IPS-18c (cell line): ENCODE measurements at regions not wholly inside any gene's neighbourhood (a gene's known extent, or its start where the extent isn't known, plus 50 kb on each side); places are given as distances from the start of the nearest gene placed in this dataset.

ENCODE experiments used
- H3K4me3 ChIP-seq: 2 replicates; pipeline ENCODE4 v1.7.0; 2013; ENCODE audit warnings: low read depth, mild to moderate bottlenecking, low read length, moderate library complexity; ENCODE audit not compliant: insufficient read depth
- H3K9me3 ChIP-seq: one replicate; pipeline ENCODE4 v1.6.1; 2013; ENCODE audit warnings: mild to moderate bottlenecking, low read length, moderate library complexity; ENCODE audit not compliant: control insufficient read depth, insufficient read depth

DNA sequence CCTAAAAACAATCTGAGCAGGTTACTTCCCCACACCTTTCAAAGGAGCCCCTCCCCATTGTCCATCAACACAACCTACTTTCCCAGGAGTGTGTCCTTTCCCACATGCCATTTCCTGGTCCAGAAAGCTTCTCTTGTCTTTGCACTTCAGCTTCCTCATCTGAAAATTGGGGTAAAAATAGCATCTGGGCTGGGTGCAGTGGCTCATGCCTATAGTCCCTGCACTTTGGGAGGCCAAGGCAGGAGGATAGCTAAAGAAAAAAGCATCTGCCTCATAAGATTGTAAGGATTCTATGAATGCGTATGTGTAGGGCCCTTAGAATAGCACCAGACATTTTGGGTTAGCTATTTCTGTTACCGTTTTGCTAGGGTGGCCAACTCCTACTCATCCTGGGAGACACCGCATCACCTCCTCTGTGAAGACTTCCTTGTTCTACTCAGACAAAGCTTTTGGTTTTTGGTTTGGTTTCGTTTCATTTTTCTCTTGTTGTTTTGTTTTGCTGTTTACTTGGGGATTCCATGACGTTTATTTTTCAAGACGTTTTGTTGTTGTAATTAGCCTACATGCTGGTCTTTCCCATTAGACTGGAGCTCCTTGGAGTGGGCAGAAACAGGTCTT is 224.4 kb upstream of the TLE3 start:
- Histone ChIP-seq H3K9me3 (no peaks in the 10 kb centered on the region), H3K4me3 (no peak overlapping the region)

DNA sequence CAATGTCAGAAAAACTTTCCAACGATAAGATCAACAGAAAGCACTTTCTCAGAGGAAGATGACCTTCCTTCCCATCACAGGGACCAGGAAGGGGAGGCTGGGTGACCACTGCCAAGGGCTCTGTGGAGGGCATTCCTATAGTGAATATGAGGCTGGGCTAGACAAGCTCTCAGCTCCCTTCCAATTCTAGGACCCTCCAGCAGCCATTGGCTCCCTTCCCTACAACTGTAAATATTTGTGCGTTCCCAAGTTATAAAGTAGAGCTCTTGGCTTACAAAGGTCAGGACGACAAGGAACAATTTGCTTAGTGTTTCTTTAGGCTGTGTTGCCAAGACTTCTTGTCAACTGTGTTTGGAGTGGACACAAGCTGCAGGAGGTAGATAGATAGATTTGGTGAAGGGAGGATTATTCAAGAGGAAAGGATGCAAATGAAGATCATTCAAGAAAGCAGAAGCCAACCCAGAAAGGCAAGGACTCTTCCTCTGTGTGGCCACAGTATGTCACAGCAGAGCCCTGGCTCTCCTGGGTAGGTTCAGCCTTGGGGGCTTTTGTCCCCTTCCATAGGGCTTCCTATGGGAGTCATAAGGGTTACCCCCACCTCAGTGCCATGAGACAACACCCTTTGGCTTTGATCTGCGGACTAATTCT is 223.6 kb upstream of the TLE3 start:
- no peak overlapping the region for H3K4me3 ChIP-seq
- H3K9me3 ChIP-seq = no peaks in the 10 kb centered on the region

DNA sequence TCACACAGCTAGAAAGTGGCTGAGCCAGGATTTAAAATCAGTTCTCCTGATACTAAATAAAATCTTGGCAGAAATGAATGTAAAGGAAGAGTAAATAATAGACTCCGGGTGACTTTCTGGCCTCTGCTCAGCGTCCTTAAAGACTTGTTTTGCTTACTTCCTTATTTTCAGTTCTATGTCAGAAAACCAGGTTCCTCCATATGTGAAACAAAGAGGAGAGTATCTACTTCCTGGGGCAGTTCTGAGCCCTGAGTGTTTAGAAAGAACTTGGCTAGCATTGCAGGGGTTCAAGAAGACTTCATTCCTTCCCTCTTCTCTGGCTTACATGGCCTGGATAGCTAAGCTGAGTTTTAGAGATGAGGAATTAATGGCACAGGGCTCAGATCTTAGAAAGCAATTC is 222.8 kb upstream of the TLE3 start:
- Histone ChIP-seq H3K4me3 (no peak overlapping the region), H3K9me3 (no peaks in the 10 kb centered on the region)

DNA sequence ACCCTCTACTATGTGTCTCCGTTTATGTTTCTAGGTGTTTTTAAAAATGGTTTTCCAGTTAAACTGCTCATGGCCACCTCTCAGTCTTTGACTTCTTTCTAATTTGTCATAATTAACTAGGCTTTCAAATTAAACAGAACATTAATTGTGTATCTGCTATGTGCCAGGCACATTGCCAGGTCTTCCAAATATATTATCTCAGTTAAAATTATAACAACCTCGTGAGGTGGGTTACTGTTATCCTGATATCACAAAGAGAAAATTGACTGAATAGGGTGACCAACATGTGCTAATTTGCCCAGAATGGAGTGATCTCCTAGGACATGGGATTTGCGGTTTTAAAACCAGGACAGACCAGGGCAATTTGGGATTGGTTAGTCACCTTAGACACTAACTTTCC is 222.4 kb upstream of the TLE3 start:
- Histone ChIP-seq H3K9me3 (no peaks in the 10 kb centered on the region), H3K4me3 (no peak overlapping the region)

DNA sequence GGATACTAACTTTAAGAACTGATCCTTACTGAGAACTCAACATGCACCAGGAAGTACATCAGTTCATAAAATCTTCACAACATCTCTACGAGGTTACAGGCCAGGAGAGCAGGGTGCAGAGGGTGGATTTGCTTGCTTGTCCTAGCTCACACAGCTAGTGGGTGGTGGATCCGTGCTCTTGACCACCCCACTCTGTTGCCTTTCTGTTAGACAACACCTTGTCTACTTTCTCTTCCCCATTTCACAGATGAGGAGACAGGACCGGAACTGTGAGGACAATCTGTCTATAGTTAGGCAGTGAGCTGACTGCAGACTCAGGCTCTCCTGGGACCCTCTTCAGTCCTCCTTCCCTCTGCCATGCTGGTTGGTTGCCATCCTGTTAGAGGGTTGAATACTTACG is 221.7 kb upstream of the TLE3 start:
- Histone ChIP-seq H3K9me3 (no peaks in the 10 kb centered on the region), H3K4me3 (no peak overlapping the region)

DNA sequence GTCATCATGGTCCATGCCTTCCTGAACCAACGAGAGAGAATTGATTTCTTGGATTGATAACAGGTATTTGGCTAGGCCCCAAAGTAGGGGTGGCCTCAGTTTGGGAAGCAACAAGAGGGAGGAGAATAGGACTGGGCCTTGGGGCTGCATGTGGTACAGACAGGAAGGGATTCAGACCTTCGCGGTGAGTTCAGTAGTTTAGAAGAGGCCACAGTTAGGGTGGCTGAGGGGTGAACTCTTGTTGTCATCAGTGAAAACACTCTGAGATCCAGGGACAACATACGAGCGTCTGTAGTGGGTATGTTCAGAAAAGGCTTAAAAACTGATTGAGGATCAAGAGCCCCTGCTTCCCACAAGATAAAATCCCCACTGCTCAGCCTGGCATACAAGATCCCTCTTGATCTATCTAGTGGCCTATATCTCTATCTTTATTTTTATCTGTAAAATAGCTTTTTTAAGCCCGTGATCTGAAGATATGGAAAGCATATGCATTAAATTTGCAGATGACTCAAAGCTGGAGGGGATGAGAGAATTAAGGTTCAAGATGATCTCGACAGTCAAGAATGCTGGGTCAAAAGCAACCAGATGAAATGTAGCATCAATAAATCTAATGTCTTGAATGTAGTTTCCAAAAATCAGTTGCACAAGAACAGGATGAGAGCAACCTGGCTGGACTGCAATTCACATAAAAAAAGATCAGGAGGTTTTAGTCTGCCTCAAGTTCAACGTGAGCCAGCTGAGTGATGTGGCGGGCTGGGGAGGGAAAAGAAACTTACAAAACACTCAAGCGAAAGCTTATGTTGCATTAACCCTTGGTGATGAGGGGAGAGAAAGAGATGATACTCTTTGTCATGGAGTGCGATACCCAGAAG is 221.1 kb upstream of the TLE3 start:
- Histone ChIP-seq H3K9me3 (no peaks in the 10 kb centered on the region), H3K4me3 (no peak overlapping the region)

DNA sequence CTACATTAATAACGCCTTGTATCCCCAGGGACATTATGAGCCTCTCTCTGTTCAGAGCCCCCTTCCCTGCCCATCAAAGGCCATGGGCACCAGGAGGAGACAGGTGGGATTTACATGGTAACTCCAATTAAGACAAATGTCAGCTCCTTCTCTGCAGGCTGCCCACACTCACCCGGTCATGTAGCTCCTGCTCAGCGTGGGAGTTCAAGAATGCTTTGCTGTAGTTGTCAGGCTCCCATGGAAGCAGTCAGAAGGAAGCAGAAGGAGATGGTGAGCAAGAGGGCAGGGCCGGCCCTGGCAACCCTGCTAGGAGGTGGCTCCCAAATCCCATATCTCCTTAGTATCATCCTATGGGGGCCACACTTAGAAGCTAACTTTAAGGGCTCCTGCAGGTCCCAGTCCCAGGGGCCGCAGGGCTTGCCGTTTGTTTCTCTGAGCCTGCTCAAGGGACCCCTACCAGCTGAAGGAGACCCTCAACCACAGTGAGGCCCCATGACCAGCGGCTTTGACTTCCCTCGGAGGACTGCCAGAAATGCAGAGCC is 218.4 kb upstream of the TLE3 start:
- H3K4me3 ChIP-seq = no peak overlapping the region
- H3K9me3 ChIP-seq = no peaks in the 10 kb centered on the region

DNA sequence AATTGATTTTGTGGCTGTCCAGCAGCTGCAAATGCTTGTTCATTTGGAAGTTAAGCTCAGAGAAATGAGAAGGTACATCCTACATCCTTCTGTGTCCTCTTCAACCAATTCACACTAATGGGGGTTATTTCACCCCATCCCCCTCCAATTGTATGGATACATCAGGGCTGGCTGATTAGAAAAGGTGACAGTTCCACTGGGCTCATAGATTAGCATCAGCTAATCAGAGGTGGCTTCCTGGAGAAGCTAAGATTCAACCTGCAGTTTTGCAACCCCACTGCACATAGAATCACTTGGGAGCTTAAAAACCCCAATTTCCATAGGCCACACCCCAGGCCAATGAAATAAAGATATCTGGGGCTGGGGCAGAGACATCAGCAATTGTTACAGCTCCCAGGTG is 217.7 kb upstream of the TLE3 start:
- H3K9me3 ChIP-seq = no peaks in the 10 kb centered on the region
- no peak overlapping the region for H3K4me3 ChIP-seq

DNA sequence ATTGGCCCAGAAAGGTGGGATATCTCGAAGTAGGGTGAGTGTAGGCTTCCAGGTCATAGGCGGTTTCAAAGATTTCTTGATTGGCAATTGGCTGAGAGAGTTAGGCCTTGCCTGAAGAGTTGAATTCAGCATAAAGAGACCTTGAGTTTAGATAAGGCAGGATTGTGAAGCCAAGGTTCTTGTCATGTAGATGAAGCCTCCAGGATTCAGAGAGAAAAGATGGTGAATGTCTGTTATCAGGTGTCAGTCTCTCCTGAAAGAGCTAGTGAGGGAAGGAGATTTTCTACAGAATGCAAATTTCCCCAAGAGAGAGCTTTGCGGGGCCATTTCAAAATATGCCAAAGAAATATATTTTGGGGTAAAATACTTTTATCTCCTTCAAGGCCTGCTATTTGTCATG is 217.0 kb upstream of the TLE3 start:
- H3K4me3 ChIP-seq = no peak overlapping the region
- H3K9me3 ChIP-seq = no peaks in the 10 kb centered on the region

DNA sequence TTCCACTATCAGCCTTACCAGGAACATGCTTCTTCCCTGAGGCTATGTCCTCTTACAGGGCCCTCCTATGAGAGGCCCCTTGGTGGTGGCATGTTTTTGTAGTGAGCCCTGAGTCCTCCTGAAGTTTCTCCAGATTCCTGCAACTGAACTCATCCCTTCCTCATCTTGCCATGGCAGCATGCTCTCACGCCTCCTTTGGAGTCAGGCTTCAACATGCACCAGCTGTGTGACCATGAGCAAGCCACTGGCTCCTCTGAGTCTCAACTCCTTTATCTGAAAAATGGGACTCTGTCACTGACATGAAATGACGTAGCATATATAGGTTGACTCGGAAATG is 216.3 kb upstream of the TLE3 start:
- Histone ChIP-seq H3K9me3 (no peaks in the 10 kb centered on the region), H3K4me3 (no peak overlapping the region)

DNA sequence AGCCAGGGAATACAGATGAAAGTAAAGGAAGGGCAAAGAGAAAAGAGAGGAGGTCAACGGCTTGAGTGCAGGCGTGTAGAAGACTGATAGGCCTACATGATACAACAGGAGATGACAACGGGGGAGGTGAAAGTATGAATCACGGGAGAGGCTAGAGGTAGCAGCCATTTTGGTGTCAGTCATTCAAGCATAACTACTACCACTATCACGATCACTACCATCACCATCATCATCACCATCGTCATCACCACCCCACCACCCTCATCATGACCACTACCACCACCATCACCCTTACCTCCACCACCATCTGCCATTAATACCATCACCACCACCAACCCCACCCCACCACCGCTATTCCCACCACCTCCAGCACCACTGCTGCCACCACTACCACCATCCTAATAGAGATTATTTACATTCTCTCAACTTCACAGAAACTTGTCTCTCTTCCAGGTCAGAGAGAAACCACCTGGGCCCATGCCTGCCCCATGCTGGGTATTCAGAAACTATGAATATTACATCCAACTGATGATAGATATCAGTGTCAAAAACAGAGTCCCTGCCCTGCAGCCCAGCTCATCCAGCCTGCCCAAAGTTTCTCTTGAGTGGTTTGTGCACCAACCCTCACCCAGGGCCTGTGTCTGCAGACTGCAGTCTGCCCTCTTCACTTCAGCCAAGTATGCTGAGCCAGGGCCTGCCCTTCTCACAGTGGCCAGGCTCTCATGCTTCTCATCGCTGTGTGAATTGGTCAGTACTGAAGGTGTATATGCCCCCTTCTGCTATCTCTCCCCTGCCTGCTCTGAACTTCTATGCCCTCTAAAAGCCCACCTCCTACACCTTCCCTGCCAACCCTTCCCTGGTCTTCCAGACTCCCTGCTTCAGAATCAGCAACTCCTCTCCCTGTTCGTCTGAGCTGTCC is 215.6 kb upstream of the TLE3 start:
- Histone ChIP-seq H3K9me3 (no peaks in the 10 kb centered on the region), H3K4me3 (no peak overlapping the region)

DNA sequence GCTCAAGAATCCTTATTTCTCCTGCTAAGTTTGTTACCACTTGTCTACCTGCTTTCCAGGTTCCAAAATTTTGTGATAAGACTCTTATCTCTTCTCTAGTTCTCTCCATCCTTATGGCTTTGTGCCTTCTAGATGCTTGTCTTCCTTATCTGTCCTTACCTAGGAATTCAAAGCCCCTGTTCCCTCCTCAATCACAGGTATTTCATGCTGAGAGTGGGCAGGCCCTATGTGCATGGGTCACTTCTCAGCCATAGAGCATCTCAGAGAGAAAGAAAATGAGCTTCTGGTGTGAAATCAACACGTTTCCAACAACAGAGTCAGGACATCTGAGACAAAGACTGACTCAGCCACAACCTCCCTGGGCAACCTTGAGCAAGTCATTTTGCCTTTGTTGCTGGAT is 214.1 kb upstream of the TLE3 start:
- no peak overlapping the region for H3K4me3 ChIP-seq

DNA sequence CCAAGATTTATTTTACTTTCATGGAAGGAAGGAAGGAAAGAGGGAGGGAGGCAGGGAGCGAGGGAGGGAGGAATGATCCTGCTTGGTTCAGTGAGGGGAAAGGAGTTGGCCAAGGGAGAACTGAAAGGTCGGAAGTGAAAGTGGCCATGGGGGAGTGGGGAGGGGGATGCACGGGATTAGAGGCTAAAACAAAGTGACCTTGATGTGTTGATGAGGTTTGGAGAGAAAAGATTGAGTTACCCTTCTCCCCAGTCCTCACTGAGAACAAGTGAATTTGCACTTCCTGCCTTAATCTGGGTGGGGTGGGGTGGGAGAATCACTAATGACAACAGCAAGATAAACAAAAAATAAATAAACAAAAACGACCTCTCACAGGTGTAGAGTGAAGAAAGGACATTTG is 212.0 kb upstream of the TLE3 start:
- no peaks in the 10 kb centered on the region for H3K9me3 ChIP-seq
- no peak overlapping the region for H3K4me3 ChIP-seq

More for the DNA sequence above, 214.1 kb upstream of the TLE3 start:
- H3K9me3 ChIP-seq = no peaks in the 10 kb centered on the region

DNA sequence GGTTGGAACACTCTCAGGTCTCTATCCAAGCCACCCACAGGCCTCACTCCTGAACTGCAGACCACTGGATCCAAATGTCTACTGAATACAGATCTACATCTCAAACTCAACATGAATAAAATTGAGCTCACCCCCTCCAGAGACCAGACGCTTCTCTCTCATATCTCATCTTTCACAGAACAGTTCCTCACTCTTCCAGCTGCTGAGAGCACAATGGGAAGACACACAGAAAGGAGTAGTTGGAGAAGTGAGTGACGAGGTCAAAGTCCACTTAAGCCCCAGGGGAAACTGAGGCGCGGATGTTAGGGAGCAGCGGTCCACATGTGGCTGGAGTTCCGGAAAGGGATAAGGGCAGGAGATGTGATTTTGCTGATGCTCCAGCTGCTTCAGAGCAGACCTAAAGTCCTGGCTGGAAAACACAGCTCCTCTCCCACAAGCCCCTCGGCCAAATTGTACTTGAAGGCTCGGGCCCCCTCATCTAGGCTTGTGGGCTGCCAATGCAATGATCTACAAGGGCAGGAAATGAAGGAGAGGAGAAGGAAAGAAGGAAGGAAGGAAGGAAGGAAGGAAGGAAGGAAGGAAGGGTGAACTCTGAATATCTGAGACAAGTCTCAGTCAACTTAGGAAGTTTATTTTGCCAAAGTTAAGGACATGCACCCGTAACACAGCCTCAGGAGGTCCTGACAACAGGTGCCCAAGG is 211.2 kb upstream of the TLE3 start:
- Histone ChIP-seq H3K4me3 (no peak overlapping the region), H3K9me3 (no peaks in the 10 kb centered on the region)

DNA sequence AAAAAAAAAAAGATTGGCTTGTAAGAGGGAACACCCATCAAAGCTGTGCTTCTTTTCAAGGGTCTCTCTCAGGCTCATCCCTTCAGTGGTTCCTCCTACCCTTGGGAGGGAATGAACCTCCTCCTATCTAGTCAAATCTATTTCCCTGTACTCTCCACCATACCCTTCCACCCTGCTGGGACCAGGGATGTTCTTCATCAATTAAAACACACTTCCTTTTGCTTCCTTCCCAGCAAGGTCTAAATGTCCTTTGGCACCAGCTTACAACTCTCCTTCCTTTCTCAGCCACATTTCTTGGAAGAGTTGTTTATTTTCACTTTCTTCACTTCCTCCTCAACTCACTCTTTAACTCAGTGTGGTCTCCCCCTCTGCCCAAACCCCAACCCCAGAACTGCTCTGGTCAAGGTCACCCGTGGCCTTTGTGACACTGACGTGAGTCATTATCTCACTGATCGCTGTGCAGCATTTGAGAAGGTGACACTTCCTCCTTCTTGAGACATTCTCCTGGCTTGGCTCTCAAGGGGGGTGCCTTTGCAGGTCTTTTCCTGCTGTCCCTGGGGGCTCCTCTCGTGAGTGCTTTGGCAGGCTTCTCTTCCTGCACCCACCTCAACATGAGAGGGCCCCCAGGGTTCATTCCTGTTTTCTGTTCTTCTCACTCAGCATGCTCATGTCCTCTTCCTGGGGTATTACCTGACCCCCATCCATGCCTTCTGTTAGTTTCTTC is 210.5 kb upstream of the TLE3 start:
- Histone ChIP-seq H3K9me3 (no peaks in the 10 kb centered on the region), H3K4me3 (no peak overlapping the region)

DNA sequence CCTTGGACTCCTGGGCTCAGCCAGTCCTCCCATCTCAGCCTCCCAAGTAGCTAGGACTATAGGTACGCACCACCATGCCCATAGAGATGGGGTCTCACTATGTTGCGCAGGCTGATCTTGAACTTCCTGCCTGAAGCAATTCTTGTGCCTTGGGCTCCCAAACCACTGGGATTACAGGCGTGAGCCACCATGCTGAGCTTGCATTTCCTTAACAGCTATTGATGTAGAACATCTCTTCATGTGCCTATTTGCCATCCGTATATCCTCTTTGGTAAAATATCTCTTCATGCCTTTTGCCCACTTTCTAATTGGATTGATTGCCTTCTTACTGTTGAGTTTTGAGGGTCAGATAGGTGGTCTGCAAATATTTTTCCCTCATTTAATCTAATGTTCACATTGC is 208.9 kb upstream of the TLE3 start:
- Histone ChIP-seq H3K4me3 (no peak overlapping the region), H3K9me3 (no peaks in the 10 kb centered on the region)
